GM12875 (cell line): ENCODE measurements at regions not wholly inside any gene's neighbourhood (a gene's known extent, or its start where the extent isn't known, plus 50 kb on each side); places are given as distances from the start of the nearest gene placed in this dataset.

Experiments used
- H3K4me3 ChIP-seq: one replicate; pipeline ENCODE4 v1.5.1; 2011; ENCODE audit warnings: low read depth, low read length, control low read depth
- TF ChIP-seq, protein P1 (sequence below): IDR thresholded peaks from 2 replicates; pipeline ENCODE4 v1.5.1; 2011; ENCODE audit warnings: low read depth, mild to moderate bottlenecking, control low read depth, inconsistent platforms, low read length, moderate library complexity, borderline replicate concordance; ENCODE audit not compliant: insufficient read depth

DNA sequence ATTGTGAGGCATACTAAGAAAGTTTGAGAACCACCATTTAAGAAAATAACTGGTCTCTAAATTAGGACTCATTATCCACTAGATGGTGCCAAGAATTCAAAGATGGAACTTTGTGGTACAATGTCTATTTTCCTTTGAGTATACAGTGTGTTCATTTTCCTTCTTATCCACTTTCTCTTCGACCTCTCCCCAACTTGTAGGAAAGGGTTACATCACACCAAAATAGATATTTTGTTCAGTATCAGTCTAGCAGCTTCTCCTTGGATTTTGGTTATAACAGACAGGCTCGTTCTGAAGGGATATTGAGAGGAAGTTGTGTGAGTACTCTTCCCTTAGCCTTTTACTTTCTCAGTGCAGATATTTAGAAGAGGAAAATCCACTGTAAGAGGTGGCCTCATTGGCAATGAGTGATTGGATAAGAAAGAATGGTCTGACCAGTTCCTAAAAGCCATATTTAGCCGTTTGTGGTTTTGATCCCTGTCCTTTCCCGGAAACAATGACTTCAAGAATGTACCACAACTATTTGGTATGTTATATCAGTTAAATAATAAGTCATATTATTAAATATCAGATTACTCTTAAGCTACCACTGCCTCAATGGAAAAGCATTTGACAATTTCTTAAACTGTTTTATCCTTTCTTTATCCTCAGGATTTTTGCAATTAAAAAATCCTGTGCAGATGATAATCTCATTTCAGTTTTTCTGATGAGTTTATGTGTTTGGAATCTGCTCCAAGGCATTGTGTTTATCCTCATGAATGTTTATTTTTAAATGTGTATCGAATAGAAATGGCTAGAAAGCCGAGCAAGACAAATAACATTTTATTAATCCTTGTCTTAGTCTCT is 69.0 kb upstream of the GRAMD2B start:
- H3K4me3 ChIP-seq = no peak overlapping the region
- TF ChIP-seq, protein P1, sequence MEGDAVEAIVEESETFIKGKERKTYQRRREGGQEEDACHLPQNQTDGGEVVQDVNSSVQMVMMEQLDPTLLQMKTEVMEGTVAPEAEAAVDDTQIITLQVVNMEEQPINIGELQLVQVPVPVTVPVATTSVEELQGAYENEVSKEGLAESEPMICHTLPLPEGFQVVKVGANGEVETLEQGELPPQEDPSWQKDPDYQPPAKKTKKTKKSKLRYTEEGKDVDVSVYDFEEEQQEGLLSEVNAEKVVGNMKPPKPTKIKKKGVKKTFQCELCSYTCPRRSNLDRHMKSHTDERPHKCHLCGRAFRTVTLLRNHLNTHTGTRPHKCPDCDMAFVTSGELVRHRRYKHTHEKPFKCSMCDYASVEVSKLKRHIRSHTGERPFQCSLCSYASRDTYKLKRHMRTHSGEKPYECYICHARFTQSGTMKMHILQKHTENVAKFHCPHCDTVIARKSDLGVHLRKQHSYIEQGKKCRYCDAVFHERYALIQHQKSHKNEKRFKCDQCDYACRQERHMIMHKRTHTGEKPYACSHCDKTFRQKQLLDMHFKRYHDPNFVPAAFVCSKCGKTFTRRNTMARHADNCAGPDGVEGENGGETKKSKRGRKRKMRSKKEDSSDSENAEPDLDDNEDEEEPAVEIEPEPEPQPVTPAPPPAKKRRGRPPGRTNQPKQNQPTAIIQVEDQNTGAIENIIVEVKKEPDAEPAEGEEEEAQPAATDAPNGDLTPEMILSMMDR = peak; percentile 22; the same call in 1 of the 2 replicates

DNA sequence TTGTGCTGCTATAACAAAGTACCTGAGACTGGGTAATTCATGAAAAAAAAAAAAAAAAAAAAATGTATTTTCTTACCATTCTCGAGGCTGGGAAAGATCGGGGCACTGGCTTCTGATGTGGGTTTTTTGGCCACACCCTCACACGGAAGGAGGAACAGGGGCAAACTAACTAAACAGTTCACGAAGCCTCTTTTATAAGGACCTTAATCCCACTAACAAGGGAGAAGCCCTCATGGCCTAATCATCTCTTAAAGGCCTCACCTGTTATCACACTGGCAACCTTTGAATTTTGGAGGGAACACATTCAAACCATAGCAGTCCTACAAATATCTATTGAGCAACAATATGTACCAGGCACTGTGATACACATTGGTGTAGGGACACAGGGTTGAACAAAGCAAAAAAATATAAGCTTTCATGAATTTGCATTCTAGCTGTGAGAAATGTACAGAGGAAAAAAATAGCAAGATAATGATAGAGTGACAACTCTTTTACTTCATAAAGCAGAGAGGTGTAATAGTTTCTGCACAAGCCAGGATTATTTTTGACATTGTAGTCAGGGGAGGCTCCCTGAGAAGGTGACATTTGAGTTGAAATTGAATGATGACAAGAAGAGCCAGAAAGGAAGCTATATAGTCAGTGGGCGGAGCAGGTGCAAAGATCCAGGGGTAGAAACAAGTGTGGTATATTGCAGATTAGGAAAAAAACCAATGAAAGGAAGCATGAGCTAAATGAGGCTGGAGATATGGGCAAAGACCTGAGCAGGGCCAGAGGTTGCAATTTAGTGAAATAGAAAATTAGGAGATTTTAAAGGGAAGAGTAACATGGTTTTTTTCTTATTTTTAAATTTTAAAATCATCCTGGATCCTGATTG is 68.1 kb upstream of the GRAMD2B start:
- TF ChIP-seq, protein P1 = no peak
- no peak overlapping the region for H3K4me3 ChIP-seq

DNA sequence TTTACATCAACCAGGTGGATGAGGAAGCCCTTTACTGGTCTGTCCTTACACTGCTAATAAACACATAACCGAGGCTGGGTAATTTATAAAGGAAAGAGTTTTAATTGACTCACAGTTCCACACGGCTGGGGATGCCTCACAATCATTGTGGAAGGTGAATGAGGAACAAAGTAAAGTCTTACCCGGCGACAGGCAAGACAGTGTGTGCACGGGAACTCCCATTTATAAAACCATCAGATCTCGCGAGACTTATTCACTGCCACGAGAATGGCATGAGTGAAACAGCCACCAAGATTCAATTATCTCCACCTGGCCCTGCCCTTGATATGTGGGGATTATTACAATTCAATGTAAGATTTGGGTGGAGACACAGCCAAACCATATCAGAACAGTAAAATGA is 67.3 kb upstream of the GRAMD2B start:
- TF ChIP-seq, protein P1 = no peak
- H3K4me3 ChIP-seq = no peak overlapping the region

DNA sequence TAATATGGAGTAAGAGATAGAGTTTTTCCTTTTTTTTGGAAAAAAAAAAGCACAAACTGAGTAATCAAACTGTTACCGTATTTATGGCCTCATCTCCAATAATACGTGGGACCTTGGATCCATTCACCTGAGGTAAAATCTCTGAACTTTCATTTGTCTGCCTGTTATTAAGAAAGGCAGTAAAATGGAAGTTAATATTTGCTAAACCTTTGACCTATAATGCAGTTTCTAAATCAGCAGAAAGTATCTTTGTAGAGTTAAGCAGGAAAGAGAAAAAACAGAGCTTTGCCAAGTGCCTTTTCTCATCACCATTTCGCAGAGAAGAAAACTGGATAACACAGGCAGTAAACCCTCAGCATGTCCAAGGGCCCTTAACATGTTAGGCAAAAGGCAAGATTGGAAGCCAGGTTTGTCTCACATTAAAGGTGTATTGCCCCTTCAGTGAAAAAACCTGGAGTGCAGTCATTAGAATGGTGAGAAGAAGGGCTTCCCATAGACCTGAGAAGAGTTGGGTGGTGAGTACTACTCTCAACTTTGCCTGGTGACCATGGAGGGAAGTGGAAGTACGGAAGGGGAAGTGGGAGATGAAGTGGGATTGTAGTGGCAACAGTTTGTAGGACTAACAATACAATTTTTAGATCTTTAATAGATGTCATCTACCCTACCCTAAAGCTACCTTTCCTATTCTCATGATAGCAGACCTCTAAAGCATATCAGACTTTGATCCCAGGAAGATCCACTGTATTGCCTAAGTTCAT is 65.4 kb upstream of the GRAMD2B start:
- TF ChIP-seq, protein P1 = no peak
- no peak overlapping the region for H3K4me3 ChIP-seq

DNA sequence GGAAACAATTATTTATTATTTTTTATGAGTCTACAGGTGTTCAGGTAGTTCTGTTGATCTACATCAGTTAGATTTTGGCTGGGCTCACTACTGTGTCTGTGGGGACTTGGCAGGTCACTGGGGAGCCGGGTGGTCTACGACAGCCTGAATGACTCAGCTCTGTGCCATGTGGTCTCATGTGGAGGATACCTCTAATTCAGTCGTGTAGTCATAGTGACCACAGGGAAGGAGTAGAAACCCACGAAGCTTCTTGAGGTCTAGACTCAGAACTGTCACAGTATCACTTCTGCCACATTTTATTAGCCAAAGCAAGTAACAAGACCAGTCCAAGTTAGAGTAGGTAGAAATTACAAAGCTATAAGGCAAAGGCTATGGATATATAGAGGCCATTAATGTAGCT is 64.7 kb upstream of the GRAMD2B start:
- TF ChIP-seq, protein P1 = no peak
- no peak overlapping the region for H3K4me3 ChIP-seq

DNA sequence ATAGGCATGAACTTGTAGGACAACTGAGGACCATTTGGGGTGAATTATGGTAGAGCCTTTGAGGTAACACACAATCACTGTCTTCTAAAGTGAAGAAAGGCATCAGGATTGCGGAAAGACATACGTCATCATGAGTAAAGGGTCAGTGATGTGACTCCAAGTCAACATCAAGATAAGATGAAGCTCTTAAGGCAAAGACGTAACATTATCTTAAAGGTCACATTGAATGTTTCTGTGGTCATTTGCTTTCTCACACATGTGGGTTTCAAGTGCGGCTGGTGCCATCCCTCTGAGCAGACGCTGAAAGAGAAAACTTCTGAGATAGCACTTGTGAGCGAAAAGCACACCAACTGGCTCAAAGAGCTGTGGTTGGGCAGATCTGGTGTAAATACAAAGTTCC is 63.3 kb upstream of the GRAMD2B start:
- H3K4me3 ChIP-seq = no peak overlapping the region
- TF ChIP-seq, protein P1 = no peak
